GM12878 (cell line): ENCODE measurements at regions not wholly inside any gene's neighbourhood (a gene's known extent, or its start where the extent isn't known, plus 50 kb on each side); places are given as distances from the start of the nearest gene placed in this dataset.

Source experiments
- ATAC-seq: fragments of 200-7000 bp; cut with Tn5 transposase; 3 replicates; pipeline ENCODE4 v1.9.1; 2020; ENCODE audit warnings: mild to moderate bottlenecking, moderate library complexity
- BruUV-seq: library from RNA; stranded (reverse); fragments of 400-500 nt; replicated peaks from 2 replicates; lab custom pipeline; 2021; lab: Mats Ljungman, UMichigan
- CTCF ChIA-PET: fragments of 300-600 bp; sonication (Branson Sonifier 250); formaldehyde crosslinking; extraction: SDS; loops from one replicate; lab custom pipeline; 2021; ENCODE audit warnings: inconsistent platforms; lab: Yijun Ruan, JAX
- POLR2A ChIA-PET: fragments of 350-600 bp; formaldehyde crosslinking; extraction: SDS; loops from one replicate; lab custom pipeline; 2021; ENCODE audit warnings: inconsistent platforms; lab: Charles Lee
- RAD21 ChIA-PET: fragments of 300-600 bp; sonication (Branson Sonifier 250); formaldehyde crosslinking; loops from one replicate; lab custom pipeline; 2023; ENCODE audit warnings: antibody characterized with exemption; ENCODE audit not compliant: unreplicated experiment; lab: Charles Lee
- SMC1A ChIA-PET: fragments of 300-600 bp; sonication (Branson Sonifier 250); formaldehyde crosslinking; loops from one replicate; lab custom pipeline; 2023; ENCODE audit not compliant: unreplicated experiment, uncharacterized antibody; lab: Charles Lee
- DNase-seq: peaks from one replicate; pipeline ENCODE4 v3.0.0-alpha.2; 2011; ENCODE audit warnings: low read depth, low spot score
- FAIRE-seq: peaks from 3 replicates; lab custom pipeline; 2011; peaks lifted over from hg19 to GRCh38; lab: Jason Lieb, UNC
- H2AFZ ChIP-seq: 2 replicates; pipeline ENCODE4 v1.6.0; 2011; ENCODE audit warnings: low read depth, low read length, control low read depth; ENCODE audit not compliant: control insufficient read depth
- H3K27ac ChIP-seq: 2 replicates; pipeline ENCODE4 v1.5.1; 2011; ENCODE audit warnings: control low read depth; ENCODE audit not compliant: control insufficient read depth, insufficient read depth
- H3K27me3 ChIP-seq, 2 experiments: replicated peaks in 1 of 2; 2 replicates each; pipeline versions ENCODE4 v1.6.0 to v1.6.1; 2011; ENCODE audit warnings: low read length in 1 of 2; ENCODE audit not compliant: control insufficient read depth in 2 of 2, insufficient read depth in 2 of 2
- H3K36me3 ChIP-seq, 2 experiments: 2 replicates each; pipeline ENCODE4 v1.5.1; 2011; ENCODE audit warnings: low read length in 1 of 2; ENCODE audit not compliant: control insufficient read depth in 2 of 2, insufficient read depth in 2 of 2
- H3K4me1 ChIP-seq: 2 replicates; pipeline ENCODE4 v1.6.1; 2011; ENCODE audit warnings: mild to moderate bottlenecking, low read length, moderate library complexity, mixed read lengths; ENCODE audit not compliant: control insufficient read depth, insufficient read depth
- H3K4me2 ChIP-seq: 2 replicates; pipeline ENCODE4 v1.6.0; 2011; ENCODE audit warnings: control low read depth; ENCODE audit not compliant: control insufficient read depth, insufficient read depth
- H3K4me3 ChIP-seq: fragments of 200-600 bp; sonication (generic); 2 replicates; pipeline ENCODE4 v1.5.1; 2016
- H3K79me2 ChIP-seq: 2 replicates; pipeline ENCODE4 v1.6.0; 2011; ENCODE audit warnings: low read length; ENCODE audit not compliant: control insufficient read depth, insufficient read depth
- H3K9ac ChIP-seq: 2 replicates; pipeline ENCODE4 v1.8.0; 2011; ENCODE audit warnings: low read length, control low read depth, mixed read lengths; ENCODE audit not compliant: control insufficient read depth, insufficient read depth
- H3K9me3 ChIP-seq: replicated peaks from 3 replicates; pipeline ENCODE4 v1.5.1; 2011; ENCODE audit warnings: mild to moderate bottlenecking, low read length; ENCODE audit not compliant: control insufficient read depth, insufficient read depth
- H4K20me1 ChIP-seq: 2 replicates; pipeline ENCODE4 v1.6.0; 2011; ENCODE audit not compliant: control insufficient read depth, insufficient read depth
- BACH1 ChIP-seq: fragments of 450-650 bp; IDR thresholded peaks from 2 replicates; pipeline ENCODE4 v1.6.1; 2017; ENCODE audit warnings: mild to moderate bottlenecking, borderline replicate concordance
- CBFB ChIP-seq: IDR thresholded peaks from 2 replicates; pipeline ENCODE4 v1.6.1; 2016; ENCODE audit warnings: antibody characterized with exemption, low read depth
- CHD2 ChIP-seq: IDR thresholded peaks from 2 replicates; pipeline ENCODE4 v1.6.1; 2011; ENCODE audit warnings: low read depth, low read length, improper control_type of control experiment, borderline replicate concordance
- CREB1 ChIP-seq: IDR thresholded peaks from 2 replicates; pipeline ENCODE4 v1.6.1; 2012; ENCODE audit warnings: low read depth, mild to moderate bottlenecking, inconsistent platforms
- KDM1A ChIP-seq: fragments of 200-600 bp; sonication (generic); IDR thresholded peaks from 2 replicates; pipeline ENCODE4 v1.6.1; 2016; ENCODE audit warnings: borderline replicate concordance
- SMC3 ChIP-seq: IDR thresholded peaks from 2 replicates; pipeline ENCODE4 v1.6.1; 2011; ENCODE audit warnings: low read length, improper control_type of control experiment, borderline replicate concordance
- ZNF207 ChIP-seq: fragments of 450-650 bp; IDR thresholded peaks from 2 replicates; pipeline ENCODE4 v1.6.1; 2014; ENCODE audit warnings: antibody characterized with exemption, mild to moderate bottlenecking, borderline replicate concordance
- ZNF24 ChIP-seq: fragments of 450-650 bp; IDR thresholded peaks from 2 replicates; pipeline ENCODE4 v1.6.1; 2017; ENCODE audit warnings: antibody characterized with exemption, mild to moderate bottlenecking
- WGBS: methylation state at CpG from one replicate; pipeline ENCODE4 v1.1.6; 2016; ENCODE audit warnings: low lambda C conversion rate; ENCODE audit not compliant: insufficient replicate concordance, insufficient coverage; ENCODE audit errors: missing lambda C conversion rate; 5-methylcytosine and 5-hydroxymethylcytosine counted together
- in situ Hi-C: fragments of 300-500 bp; cut with MboI; formaldehyde crosslinking; loops from 9 replicates; pipeline ENCODE4 v1.14.3; 2018; ENCODE audit warnings: mixed read lengths
- intact Hi-C: fragments of 100-400 bp; cut with micrococcal nuclease; formaldehyde crosslinking; loops from one replicate; pipeline ENCODE4 v1.14.2; 2022; ENCODE audit not compliant: unreplicated experiment
- TF ChIP-seq, protein P1 (sequence below): fragments of 150-350 bp; IDR thresholded peaks from 2 replicates; pipeline ENCODE4 v1.6.1; 2016; ENCODE audit warnings: low read depth, low read length
- TF ChIP-seq, protein P2 (sequence below): fragments of 450-650 bp; IDR thresholded peaks from 2 replicates; pipeline ENCODE4 v1.6.1; 2016; ENCODE audit warnings: mild to moderate bottlenecking
- TF ChIP-seq, protein P3 (sequence below): IDR thresholded peaks from 2 replicates; pipeline ENCODE4 v1.6.1; 2012; ENCODE audit warnings: low read depth, low read length, improper control_type of control experiment
- TF ChIP-seq, protein P4 (sequence below): fragments of 450-650 bp; formaldehyde crosslinking; IDR thresholded peaks from 2 replicates; pipeline ENCODE4 v1.4.0; 2020; ENCODE audit warnings: mild to moderate bottlenecking, moderate library complexity
- TF ChIP-seq, protein P5 (sequence below): fragments of 450-650 bp; IDR thresholded peaks from 2 replicates; pipeline ENCODE4 v1.6.1; 2017; ENCODE audit warnings: borderline replicate concordance

DNA sequence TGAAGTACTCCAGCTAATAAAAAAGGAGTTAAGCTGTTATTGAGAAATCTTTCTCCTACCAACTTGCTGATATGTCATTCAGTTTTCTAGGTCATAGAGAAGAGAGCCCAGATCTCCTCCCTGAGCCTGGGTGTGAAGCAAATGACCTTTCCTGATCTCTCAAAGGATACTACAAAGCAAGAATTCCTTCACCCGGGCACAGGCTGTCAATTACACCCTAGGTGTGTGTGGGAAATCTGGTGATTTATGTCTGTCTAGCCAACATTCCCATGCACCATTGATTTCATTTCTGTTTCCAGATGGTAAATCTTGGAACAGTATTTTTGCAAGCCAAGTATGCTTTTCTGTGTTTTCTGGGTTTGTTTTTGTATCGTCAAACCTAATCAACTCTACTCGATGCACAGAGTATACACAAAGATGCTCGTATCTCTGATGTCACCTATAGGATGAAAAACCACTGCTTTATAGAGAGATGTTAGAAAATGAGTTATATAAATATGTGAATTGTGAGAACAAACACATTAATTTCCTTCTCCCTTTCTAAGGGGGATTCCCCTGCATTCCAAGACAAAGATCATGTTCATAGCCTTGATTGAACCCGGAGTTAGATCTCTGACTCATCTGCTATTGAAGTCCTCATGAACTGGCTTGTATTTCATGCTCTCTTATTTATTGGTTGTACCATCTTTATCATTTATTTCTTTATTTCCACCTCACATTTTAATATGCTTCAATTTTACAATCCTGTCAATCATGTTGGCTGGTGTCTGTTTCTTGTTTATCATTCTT, 1037.4 kb downstream of the NLGN4Y start:
- CTCF ChIA-PET = no interaction called here
- Histone ChIP-seq H3K79me2 (no peaks in the 10 kb centered on the region), H3K27ac (no peak overlapping the region), H3K4me3 (no peak overlapping the region), H3K9ac (no peak overlapping the region), H3K4me1 (no peaks in the 10 kb centered on the region), H3K36me3 (no peaks in the 10 kb centered on the region), H4K20me1 (no peaks in the 10 kb centered on the region), H2AFZ (no peak overlapping the region), H3K27me3 (no peaks in the 10 kb centered on the region), H3K4me2 (no peak overlapping the region), H3K9me3 (no peaks in the 10 kb centered on the region)
- SMC1A ChIA-PET = no interaction called here
- FAIRE-seq = no peak
- no peak for DNase-seq
- WGBS = no CpG with 5 or more reads among the region's 5 CpGs
- intact Hi-C loops = no loop called here
- BruUV-seq = no TSS peak
- RAD21 ChIA-PET = no interaction called here
- POLR2A ChIA-PET = no interaction called here
- no peak for ATAC-seq
- in situ Hi-C loops = no loop called here
- no peak for TF ChIP-seq ZNF24
- TF ChIP-seq, protein P1, sequence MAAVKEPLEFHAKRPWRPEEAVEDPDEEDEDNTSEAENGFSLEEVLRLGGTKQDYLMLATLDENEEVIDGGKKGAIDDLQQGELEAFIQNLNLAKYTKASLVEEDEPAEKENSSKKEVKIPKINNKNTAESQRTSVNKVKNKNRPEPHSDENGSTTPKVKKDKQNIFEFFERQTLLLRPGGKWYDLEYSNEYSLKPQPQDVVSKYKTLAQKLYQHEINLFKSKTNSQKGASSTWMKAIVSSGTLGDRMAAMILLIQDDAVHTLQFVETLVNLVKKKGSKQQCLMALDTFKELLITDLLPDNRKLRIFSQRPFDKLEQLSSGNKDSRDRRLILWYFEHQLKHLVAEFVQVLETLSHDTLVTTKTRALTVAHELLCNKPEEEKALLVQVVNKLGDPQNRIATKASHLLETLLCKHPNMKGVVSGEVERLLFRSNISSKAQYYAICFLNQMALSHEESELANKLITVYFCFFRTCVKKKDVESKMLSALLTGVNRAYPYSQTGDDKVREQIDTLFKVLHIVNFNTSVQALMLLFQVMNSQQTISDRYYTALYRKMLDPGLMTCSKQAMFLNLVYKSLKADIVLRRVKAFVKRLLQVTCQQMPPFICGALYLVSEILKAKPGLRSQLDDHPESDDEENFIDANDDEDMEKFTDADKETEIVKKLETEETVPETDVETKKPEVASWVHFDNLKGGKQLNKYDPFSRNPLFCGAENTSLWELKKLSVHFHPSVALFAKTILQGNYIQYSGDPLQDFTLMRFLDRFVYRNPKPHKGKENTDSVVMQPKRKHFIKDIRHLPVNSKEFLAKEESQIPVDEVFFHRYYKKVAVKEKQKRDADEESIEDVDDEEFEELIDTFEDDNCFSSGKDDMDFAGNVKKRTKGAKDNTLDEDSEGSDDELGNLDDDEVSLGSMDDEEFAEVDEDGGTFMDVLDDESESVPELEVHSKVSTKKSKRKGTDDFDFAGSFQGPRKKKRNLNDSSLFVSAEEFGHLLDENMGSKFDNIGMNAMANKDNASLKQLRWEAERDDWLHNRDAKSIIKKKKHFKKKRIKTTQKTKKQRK = no peak
- TF ChIP-seq, protein P2, sequence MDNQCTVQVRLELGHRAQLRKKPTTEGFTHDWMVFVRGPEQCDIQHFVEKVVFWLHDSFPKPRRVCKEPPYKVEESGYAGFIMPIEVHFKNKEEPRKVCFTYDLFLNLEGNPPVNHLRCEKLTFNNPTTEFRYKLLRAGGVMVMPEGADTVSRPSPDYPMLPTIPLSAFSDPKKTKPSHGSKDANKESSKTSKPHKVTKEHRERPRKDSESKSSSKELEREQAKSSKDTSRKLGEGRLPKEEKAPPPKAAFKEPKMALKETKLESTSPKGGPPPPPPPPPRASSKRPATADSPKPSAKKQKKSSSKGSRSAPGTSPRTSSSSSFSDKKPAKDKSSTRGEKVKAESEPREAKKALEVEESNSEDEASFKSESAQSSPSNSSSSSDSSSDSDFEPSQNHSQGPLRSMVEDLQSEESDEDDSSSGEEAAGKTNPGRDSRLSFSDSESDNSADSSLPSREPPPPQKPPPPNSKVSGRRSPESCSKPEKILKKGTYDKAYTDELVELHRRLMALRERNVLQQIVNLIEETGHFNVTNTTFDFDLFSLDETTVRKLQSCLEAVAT = no peak
- no peak for TF ChIP-seq ZNF207
- TF ChIP-seq, protein P3, sequence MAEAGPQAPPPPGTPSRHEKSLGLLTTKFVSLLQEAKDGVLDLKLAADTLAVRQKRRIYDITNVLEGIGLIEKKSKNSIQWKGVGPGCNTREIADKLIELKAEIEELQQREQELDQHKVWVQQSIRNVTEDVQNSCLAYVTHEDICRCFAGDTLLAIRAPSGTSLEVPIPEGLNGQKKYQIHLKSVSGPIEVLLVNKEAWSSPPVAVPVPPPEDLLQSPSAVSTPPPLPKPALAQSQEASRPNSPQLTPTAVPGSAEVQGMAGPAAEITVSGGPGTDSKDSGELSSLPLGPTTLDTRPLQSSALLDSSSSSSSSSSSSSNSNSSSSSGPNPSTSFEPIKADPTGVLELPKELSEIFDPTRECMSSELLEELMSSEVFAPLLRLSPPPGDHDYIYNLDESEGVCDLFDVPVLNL = no peak
- TF ChIP-seq KDM1A = no peak
- no peak for TF ChIP-seq BACH1
- TF ChIP-seq CHD2 = no peak
- TF ChIP-seq, protein P4, sequence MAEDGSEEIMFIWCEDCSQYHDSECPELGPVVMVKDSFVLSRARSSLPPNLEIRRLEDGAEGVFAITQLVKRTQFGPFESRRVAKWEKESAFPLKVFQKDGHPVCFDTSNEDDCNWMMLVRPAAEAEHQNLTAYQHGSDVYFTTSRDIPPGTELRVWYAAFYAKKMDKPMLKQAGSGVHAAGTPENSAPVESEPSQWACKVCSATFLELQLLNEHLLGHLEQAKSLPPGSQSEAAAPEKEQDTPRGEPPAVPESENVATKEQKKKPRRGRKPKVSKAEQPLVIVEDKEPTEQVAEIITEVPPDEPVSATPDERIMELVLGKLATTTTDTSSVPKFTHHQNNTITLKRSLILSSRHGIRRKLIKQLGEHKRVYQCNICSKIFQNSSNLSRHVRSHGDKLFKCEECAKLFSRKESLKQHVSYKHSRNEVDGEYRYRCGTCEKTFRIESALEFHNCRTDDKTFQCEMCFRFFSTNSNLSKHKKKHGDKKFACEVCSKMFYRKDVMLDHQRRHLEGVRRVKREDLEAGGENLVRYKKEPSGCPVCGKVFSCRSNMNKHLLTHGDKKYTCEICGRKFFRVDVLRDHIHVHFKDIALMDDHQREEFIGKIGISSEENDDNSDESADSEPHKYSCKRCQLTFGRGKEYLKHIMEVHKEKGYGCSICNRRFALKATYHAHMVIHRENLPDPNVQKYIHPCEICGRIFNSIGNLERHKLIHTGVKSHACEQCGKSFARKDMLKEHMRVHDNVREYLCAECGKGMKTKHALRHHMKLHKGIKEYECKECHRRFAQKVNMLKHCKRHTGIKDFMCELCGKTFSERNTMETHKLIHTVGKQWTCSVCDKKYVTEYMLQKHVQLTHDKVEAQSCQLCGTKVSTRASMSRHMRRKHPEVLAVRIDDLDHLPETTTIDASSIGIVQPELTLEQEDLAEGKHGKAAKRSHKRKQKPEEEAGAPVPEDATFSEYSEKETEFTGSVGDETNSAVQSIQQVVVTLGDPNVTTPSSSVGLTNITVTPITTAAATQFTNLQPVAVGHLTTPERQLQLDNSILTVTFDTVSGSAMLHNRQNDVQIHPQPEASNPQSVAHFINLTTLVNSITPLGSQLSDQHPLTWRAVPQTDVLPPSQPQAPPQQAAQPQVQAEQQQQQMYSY = no peak
- TF ChIP-seq CBFB = no peak
- no peak for TF ChIP-seq CREB1
- TF ChIP-seq, protein P5, sequence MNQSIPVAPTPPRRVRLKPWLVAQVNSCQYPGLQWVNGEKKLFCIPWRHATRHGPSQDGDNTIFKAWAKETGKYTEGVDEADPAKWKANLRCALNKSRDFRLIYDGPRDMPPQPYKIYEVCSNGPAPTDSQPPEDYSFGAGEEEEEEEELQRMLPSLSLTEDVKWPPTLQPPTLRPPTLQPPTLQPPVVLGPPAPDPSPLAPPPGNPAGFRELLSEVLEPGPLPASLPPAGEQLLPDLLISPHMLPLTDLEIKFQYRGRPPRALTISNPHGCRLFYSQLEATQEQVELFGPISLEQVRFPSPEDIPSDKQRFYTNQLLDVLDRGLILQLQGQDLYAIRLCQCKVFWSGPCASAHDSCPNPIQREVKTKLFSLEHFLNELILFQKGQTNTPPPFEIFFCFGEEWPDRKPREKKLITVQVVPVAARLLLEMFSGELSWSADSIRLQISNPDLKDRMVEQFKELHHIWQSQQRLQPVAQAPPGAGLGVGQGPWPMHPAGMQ = no peak
- TF ChIP-seq SMC3 = no peak
